K562 (cell line): ENCODE measurements at regions not wholly inside any gene's neighbourhood (a gene's known extent, or its start where the extent isn't known, plus 50 kb on each side); places are given as distances from the start of the nearest gene placed in this dataset.
A peak's percentile ranks its signal among the peaks of the same experiment; 100 is the strongest.

Experiments used
- ATF7 ChIP-seq: fragments of 450-650 bp; IDR thresholded peaks from 2 replicates; pipeline ENCODE4 v1.7.1; 2014; ENCODE audit warnings: mild to moderate bottlenecking, moderate library complexity
- BRCA1 ChIP-seq, 2 experiments: fragments of 450-650 bp in 1 of 2; sonication (generic) in 1 of 2; formaldehyde crosslinking in 1 of 2; IDR thresholded peaks; 2 replicates each; pipeline versions ENCODE4 v1.5.0 to v1.6.1; 2017 to 2020; ENCODE audit warnings: mild to moderate bottlenecking in 1 of 2, missing genetic modification reagents in 1 of 2
- CTBP1 ChIP-seq: fragments of 450-650 bp; IDR thresholded peaks from 2 replicates; pipeline ENCODE4 v1.6.1; 2016; ENCODE audit warnings: borderline replicate concordance
- KDM4B ChIP-seq, 2 experiments: fragments of 450-650 bp in 1 of 2; sonication (generic) in 1 of 2; IDR thresholded peaks; 2 replicates each; pipeline ENCODE4 v1.6.1; 2016 to 2017; ENCODE audit warnings: borderline replicate concordance in 2 of 2, antibody characterized with exemption in 1 of 2, low read depth in 1 of 2, mild to moderate bottlenecking in 1 of 2
- OTX1 ChIP-seq: fragments of 450-650 bp; formaldehyde crosslinking; IDR thresholded peaks from 2 replicates; pipeline ENCODE4 v1.4.0; 2022; ENCODE audit warnings: mild to moderate bottlenecking
- PHF20 ChIP-seq: fragments of 450-650 bp; IDR thresholded peaks from 2 replicates; pipeline ENCODE4 v1.6.1; 2018; ENCODE audit not compliant: partially characterized antibody
- SPI1 ChIP-seq: IDR thresholded peaks from 2 replicates; pipeline ENCODE4 v1.6.1; 2011; ENCODE audit warnings: low read depth, low read length, control low read depth, borderline replicate concordance
- TFE3 ChIP-seq: fragments of 450-650 bp; formaldehyde crosslinking; IDR thresholded peaks from 2 replicates; pipeline ENCODE4 v1.4.0; 2020; ENCODE audit warnings: mild to moderate bottlenecking, mixed read lengths
- UBTF ChIP-seq, 2 experiments: IDR thresholded peaks; 2 replicates each; pipeline ENCODE4 v1.6.1; 2012; ENCODE audit warnings: improper control_type of control experiment in 2 of 2, low read depth in 2 of 2, low read length in 2 of 2, borderline replicate concordance in 1 of 2
- ZBTB8A ChIP-seq: fragments of 450-650 bp; IDR thresholded peaks from 2 replicates; pipeline ENCODE4 v1.6.1; 2018; ENCODE audit warnings: mild to moderate bottlenecking, moderate library complexity; ENCODE audit not compliant: partially characterized antibody
- ZNF133 ChIP-seq: fragments of 250-450 bp; sonication (Bioruptor Pico); IDR thresholded peaks from 2 replicates; pipeline ENCODE4 v1.4.0; 2020; ENCODE audit warnings: mild to moderate bottlenecking
- ZNF232 ChIP-seq: sonication (generic); formaldehyde crosslinking; IDR thresholded peaks from 2 replicates; pipeline ENCODE4 v1.8.0; 2022; ENCODE audit warnings: mild to moderate bottlenecking, missing genetic modification reagents
- ZNF311 ChIP-seq: fragments of 250-450 bp; sonication (Bioruptor Pico); IDR thresholded peaks from 2 replicates; pipeline ENCODE4 v1.4.0; 2020; ENCODE audit warnings: mild to moderate bottlenecking, moderate library complexity
- ZNF407 ChIP-seq: fragments of 450-650 bp; IDR thresholded peaks from 2 replicates; pipeline ENCODE4 v1.6.1; 2016; ENCODE audit warnings: low read depth
- ZNF655 ChIP-seq: fragments of 250-450 bp; sonication (Bioruptor Pico); IDR thresholded peaks from 2 replicates; pipeline ENCODE4 v1.5.0; 2021

- TF ChIP-seq ZNF407 = no peak
- TF ChIP-seq ZNF133 (CRISPR knock-in tag) = no peak
- no peak for TF ChIP-seq TFE3 (CRISPR knock-in tag)
- TF ChIP-seq SPI1 = no peak
- TF ChIP-seq CTBP1 = no peak
- TF ChIP-seq ZNF311 (CRISPR knock-in tag) = no peak
- TF ChIP-seq ZBTB8A = no peak
- TF ChIP-seq KDM4B (IDR thresholded peaks at IDR 0.05; ENCODE audit: borderline replicate concordance in 2 of 2, low read depth in 1 of 2) = no peak
- no peak for TF ChIP-seq PHF20
- no peak for TF ChIP-seq BRCA1 (IDR thresholded peaks at IDR 0.05)
- no peak for TF ChIP-seq BRCA1 (CRISPR knock-in tag; IDR thresholded peaks at IDR 0.05)
- TF ChIP-seq OTX1 = no peak
- no peak for TF ChIP-seq ZNF655 (CRISPR knock-in tag)
- no peak for TF ChIP-seq UBTF (IDR thresholded peaks at IDR 0.05; ENCODE audit: borderline replicate concordance in 1 of 2, low read depth in 2 of 2, low read length in 2 of 2)
- no peak for TF ChIP-seq ZNF232
- peak; percentile 49; the same call in 1 of the 2 replicates for TF ChIP-seq ATF7
Observed at GRCh38 chr5:12615141-12615820, 711.0 kb upstream of the CTNND2 start (continued).
